HG03565 (cell line): ENCODE measurements at regions not wholly inside any gene's neighbourhood (a gene's known extent, or its start where the extent isn't known, plus 50 kb on each side); places are given as distances from the start of the nearest gene placed in this dataset.
"Not testable (repeated sequence)": the region's sequence is repeated elsewhere in the genome, so short reads cannot be mapped to it uniquely, and the experiment has no call there.

Experiments
- ATAC-seq: cut with Tn5 transposase; IDR thresholded peaks from one replicate; pipeline ENCODE4 v1.9.1; 2021; ENCODE audit warnings: mild to moderate bottlenecking, moderate library complexity; ENCODE audit not compliant: unreplicated experiment

DNA sequence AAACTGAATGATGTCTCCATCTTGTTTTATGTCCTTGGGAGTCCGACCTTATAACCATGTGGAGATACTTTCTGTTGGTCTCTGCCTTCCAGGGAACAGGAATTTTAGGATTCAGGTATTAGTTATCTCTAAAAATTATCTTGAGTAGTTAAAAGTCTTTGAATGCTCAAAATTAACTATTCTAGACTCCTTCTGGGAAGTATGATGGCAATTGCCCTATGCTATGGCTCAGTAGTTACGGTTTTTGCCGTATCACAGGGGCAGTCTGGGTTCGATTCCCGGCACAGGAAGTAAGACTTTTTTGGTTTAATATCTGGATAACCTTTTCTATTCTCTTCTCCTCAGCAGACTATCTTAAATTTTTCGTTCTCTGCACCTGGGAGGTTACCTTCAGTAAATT lies 708.7 kb upstream of the LRATD1 start:
- no peak for ATAC-seq

DNA sequence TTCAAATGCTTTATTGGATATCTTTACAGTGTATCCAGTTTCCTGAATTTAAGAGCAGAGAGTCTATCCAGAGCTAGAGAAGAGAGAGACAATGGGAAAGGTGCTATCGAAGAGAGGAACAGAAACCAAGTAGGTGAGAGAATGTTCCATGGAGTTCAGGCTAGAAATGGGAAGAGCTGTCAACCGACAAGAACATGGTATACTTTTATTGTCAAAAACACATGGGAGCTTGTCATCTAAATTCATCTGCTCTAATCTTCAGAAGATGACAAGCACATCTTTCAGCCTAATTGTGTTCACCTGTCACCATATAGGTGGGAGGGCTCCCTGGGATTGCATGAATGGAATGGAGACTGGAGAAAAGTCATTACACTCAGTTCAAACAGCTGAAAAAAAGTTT lies 690.4 kb upstream of the LRATD1 start:
- no peak for ATAC-seq

DNA sequence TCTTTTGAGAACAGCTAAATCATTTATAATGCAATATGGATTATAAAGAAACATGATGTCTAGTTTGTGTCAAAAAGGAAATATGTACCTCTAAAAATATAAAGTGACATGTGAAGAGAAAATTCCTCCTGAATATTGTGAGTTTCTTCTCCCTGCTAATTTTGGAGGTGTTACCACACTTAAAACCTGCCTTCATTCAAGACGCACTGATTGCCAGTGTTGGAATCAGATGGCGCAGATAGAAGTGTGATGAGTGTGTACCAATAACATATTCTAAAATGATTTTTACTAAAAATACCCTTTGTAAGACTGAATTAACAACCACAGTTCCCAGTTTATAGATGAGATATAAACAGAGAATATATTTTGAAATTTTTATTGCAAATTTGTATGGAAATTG lies 681.8 kb upstream of the LRATD1 start:
- ATAC-seq = no peak

DNA sequence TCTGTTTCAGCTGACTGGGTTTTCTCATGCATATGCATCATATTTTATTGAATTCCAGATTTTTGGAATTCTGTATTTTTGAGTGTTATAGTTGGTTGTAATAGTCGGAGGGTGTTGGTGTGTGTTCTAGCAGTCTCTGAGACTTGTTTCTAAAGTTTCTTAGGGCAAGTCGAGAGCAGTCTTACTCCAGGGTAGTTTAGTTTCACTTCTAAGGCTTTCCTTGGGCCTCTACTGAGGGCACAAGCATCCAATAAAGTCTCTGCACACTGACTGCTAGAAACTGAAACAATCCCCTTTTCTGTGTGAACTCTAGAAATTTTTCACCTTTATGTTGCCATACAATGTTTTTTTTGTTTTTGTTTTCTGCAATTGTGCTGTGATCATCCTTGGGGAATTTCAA lies 663.7 kb upstream of the LRATD1 start:
- ATAC-seq = no peak

DNA sequence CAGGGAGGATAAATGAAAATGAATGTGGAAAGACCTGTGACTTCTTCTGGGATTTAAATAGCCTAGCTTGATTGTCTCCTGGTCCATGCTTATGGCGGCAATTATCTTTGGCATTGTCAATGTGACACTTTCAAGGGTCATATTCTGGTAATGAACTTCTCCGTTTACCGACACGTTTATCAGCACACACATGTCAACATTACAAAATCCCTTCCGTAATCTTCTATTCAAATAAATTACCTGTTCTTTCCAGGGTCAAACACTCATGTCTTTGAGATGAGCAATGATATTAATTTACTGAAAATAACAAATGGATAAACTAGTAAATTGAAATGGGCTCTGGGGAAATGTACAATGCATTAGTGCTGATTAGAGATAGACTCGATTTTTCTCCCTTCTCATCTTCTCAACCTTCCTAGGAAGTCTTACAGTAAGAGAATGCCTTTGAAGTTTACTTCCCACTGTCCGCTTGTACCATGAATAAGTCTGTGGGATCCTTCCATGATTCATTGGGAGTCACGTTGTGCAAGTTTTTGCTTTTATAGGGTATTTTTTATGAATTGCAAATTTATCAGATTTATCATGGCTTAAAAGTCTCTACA lies 646.3 kb upstream of the LRATD1 start:
- ATAC-seq = no peak

DNA sequence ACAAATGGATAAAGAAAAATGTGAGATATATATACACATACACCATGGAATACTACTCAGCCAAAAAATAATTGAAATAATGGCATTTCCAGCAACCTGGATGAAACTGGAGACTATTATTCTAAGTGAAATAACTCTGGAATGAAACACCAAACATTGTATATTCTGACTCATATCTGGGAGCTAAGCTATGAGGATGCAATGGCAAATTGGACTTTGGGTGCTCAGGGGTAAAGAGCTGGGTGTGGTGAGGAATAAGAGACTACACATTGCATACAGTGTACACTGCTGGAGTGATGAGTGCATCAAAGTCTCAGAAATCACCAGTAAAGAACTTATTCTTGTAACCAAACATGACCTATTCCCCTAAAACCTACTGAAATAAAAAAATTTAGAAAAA lies 636.0 kb upstream of the LRATD1 start:
- no peak for ATAC-seq

DNA sequence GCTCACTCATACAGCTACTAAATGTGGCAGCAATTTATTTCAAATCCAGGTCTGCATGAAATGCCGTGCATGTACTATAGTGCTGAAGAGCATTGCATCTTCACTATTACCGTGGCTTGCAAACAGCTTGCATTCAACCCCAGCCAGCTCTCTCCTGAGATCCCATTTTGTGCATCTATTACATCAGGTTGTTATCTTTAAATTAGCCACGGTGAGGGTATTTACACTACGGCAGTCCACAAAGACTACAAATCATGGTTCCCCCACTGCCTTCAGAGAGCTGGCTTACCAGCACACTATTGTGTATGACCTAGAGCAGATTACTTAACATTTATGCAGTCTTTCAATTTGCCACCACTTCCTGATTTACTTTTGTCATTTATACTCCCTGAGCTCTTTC lies 621.3 kb upstream of the LRATD1 start:
- no peak for ATAC-seq

DNA sequence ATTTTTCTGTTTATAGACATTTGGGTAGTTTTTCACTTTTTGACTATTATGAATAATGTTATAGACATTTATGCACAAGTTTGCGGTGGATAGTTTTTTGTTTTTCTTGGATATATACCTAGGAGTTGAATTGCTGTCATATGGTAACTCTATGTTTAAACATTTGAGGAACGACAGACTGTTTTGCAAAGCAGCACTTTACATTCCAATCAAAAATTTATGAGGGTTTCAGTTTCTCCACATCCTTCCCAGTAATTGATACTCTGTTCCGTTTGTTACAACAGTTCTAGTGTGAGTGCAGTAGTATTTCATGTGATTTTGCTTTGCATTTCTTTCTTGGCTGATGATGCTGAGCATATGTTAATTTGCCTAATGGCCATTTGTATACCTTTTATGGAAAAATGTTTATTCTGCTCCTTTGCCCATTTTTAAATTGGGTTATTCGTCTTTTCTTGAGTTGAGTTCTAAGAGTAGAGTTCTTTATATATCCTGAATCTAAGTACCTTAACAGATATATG lies 617.3 kb upstream of the LRATD1 start:
- no peak for ATAC-seq

DNA sequence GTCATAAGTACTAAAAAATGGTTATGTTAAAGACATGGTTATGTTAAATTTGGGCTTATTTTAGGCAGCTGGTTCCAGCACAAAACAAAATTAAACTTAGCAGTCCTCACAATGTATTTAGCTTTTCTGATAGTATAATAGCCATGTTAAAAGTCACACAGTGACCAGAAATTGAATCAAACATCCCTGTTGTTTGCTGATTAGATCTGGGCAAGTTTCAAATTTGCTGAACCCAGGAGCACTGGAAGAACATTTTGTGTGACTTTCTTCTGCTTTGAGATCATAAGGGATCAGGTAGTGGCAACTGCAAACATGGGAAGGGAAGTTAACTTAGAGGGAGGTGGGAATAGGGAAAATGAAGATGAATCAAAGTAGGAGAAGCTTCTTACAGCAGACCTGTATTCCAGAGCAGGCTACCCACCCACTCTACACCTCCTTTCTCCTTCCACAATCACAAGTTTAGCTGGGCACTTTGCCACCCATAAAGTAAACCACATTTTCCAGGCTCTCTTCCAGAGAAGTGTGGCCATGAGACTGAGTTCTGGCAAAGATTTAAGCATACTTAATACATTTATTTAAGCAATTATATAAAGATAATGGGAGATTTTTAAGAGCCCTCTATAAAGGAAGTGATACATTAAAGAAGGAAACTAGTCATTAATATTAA lies 616.1 kb upstream of the LRATD1 start:
- no peak for ATAC-seq

DNA sequence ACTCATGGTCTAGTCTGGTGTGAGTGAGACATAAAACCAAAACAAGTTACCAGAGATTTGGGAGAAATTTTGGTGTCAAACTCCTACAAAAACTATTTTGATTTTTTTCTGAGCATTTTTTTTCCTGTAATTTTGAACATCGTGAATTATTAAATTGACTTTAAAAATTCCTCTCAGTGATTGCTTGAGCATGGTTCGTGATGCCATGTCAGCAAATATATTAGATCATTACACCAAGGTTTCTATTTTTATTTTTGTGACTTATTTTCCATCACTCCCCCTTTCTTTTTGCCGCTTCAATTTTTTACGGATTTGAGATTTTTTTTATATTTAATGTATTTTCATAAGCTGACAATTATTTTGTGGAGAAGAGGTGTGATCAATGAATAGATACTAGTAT lies 613.9 kb upstream of the LRATD1 start:
- ATAC-seq = no peak

DNA sequence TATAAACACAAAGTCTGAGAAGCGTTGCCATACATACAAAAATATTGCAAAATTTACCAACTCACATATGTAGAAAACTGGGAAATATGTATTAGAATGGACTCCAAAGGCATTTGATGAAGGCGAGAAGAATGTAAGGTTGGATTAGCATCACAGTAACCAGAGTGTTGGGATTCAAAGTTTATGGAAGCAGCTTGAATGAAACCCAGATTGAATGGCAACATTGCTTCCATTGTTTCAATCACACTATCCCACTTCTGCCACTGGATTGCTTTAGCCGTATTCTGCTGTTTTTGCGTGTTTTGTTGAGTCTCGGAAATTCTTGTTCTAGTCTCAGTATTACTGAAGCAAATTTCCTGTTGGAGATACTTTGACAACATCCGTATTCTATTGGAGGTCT lies 609.0 kb upstream of the LRATD1 start:
- no peak for ATAC-seq

DNA sequence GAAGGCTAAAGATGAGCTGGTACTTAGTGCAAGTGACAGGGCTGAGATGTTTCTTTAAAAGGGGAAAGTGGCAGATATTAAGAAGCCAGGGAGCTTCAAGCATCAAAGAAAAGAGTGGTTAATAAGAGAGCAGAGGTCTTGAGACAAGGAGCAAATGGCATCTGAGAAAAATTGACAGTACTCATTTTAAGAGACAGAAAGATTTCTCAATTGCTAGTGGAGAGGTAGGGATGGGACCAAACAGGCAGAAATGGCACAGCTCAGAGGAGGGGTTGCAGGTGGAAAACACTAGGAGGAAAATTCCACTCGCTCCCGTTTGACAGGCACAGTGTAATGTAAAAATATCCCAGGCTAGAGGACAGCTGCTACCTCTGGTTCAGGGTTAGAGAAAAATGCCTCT lies 593.4 kb upstream of the LRATD1 start:
- ATAC-seq = no peak

DNA sequence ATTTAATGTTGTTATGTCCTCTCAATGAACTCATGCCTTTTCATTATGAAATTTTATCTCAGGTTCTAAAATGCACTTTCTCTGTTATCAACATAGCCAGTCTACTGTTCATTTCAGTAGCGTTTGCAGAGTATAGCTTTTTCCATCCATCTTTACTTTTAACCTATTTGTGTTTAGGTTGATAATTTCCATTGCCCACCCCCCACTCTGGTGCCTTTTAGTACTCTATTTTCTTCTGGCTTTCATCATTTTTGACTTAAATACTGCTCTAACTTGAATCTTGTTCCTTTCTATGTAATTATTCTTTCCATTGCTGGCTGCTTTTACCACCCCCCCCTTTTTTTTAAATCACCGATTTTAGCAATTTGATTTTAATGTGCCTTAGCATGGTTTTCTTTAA lies 585.0 kb upstream of the LRATD1 start:
- ATAC-seq = no peak

DNA sequence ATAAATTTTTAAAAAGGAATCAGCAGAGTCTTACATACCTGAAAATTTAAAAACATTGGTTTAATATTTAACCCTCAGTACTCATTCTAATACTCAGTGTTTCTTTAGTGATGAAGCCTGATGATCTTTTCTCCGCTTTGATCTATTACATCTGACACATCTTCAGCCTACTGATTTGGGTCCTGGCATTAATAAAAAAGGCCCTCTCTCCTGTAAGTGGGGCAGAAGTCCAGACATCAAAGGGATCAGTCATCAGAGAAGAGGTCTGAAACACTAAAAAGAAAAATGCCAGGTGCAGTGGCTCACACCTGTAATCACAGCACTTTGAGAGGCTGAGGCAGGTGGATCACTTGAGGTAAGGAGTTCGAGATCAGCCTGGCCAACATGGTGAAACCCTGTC lies 581.1 kb upstream of the LRATD1 start:
- no peak for ATAC-seq

DNA sequence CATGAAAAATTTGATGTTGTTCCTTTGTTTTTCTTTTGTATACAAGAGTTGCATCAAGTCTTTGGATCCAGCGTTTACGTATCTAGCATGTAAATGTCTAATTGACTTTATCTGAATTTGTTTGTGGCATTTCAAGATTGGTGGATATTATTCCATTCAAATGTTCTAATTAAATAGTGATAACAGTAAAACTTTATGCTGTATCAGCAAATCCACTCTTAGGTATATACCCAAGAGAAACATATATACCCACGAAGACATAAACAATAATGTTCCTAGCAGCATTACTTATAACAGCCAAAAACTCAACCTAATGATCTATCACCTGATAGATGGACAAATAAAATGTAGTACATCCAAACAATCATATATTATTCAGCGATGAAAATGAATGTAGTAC lies 579.4 kb upstream of the LRATD1 start:
- no peak for ATAC-seq

DNA sequence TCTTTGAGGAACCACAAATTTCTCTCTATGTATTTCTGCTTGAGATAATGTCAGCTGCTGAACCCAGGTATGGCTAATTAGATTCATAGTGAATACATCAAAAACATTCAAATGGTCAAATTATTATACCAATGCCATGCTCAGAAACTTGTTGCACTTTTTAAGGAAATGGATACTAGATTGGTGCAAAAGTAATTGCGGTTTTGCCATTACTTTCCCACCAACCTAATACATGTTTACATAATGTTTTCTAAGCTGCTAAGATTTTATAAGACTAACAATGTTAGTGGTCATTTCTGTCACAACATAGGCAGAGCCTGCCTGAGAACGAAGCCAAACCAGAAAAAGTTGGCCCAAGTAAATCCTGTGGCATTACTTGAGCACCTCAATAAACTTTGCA lies 568.2 kb upstream of the LRATD1 start:
- ATAC-seq = no peak

DNA sequence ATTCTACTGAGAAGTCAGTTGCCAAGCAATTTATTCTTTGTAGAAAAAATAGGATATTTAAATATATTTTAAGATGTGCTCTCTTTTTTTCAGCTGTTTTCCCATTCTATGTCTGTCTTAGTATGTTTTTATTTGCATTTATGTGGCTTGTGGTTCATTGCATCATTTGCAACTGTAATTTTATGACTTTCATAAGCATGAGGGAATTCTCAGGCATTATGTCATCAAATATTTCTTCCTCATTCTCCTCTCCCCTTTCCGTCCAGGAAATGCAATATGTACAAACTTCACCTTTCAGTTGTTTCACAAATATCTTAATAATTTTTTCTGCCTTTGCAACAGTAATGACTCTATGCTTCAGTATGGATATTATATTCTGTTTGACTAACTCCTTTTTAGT lies 560.2 kb upstream of the LRATD1 start:
- no peak for ATAC-seq

DNA sequence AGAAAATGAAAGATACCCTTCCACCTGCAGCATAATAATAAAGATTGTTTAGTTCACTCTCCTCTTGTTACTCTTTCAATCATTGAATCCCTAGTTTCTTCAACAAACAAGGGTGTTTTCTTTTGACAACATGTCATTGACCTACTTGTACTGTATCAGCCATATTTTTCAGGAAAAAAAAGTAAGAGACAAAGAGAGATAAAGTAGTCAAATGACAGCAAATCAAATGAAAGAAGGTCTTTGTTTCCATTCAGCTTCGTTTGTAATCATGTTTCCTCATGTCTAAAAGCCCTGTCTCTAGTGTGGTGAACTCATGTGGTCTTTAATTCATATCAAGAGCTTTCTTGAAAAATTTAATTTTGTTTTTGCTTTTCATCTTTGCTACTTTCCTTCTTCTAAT lies 557.8 kb upstream of the LRATD1 start:
- no peak for ATAC-seq

DNA sequence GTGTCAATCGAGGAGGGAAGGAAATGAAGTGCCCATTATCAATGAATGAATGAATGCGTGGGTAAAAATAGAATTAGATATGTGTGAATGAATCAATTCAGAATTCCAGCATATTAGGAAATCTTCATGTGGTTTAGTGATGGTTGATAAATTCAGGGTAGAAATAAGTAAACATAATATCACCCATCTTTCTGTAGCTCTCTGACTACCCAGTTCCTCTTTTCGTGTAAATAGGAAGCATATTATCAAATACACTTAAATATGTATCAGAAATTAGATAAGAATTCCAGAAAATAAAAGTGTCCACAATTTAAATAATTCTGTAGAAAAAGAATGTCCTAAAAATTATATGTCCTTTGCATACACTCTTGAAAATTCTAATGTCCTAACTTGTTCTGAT lies 552.9 kb upstream of the LRATD1 start:
- no peak for ATAC-seq

DNA sequence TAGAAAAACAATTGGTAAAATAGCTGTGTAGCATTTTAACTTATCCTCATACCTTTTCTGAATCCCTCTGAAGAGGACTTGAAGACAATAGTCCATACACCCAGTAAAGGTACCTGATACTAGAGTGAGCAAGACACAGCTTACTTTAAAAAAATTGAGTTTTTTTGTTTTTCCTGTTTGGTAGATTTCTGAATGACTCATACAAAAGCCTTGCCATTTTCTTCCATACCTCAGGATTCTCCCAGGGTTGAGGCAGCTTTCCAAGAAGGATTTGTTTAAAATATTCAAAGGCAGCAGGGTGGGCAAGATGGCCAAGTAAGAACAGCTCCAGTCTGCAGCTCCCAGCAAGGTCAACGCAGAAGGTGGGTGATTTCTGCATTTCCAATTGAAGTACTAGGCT lies 551.0 kb upstream of the LRATD1 start:
- ATAC-seq = no peak

DNA sequence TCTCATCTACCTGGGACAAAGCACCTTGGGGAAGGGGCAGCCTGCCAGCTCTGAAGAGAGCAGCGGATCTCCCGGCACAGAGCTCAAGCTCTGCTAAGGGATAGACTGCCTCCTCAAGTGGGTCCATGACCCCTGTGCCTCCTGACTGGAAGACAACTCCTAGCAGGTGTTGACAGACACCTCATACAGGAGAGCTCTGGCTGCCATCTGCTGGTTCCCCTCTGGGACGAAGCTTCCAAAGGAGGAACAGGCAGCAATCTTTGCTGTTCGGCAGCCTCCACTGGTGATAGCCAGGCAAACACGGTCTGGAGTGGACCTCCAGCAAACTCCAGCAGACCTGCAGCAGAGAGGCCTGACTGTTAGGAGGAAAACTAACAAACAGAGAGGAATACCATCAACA lies 549.9 kb upstream of the LRATD1 start:
- ATAC-seq = no peak

DNA sequence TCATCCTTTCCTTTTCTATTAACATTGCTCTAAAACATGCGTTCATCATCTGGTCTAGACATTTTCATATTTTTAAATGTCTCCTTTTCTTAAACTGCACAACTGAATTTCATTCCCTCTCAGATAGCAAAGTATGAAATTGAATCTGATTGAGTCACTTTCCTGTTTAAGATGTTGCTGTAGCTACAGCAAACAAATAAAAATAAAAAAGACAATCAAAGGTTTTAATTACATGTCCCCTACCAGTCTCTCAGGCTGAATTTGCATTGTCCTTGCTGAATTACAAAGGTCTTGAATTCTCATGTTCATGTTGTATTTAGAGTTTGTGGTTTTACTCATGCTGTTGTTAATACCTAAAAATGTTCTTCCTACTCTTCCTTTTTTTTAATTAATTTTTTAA lies 537.9 kb upstream of the LRATD1 start:
- no peak for ATAC-seq

DNA sequence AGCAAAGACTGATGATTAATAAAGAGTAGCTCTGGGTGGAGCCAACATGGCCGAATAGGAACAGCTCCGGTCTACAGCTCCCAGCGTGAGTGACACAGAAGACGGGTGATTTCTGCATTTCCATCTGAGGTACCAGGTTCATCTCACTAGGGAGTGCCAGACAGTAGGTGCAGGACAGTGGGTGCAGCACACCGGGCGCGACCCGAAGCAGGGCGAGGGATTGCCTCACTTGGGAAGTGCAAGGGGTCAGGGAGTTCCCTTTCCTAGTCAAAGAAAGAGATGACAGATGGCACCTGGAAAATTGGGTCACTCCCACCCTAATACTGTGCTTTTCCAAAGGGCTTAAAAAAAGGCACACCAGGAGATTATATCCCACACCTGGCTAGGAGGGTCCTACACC lies 533.4 kb upstream of the LRATD1 start:
- not testable (repeated sequence) for ATAC-seq
